ENCODE measurements at regions not wholly inside any gene's neighbourhood (a gene's known extent, or its start where the extent isn't known, plus 50 kb on each side); places are given as distances from the start of the nearest gene placed in this dataset.

GRCh38 chr4:17327591-17327990, 184.3 kb downstream of the QDPR start:
- TF ChIP-seq CTCF (IDR thresholded peaks at IDR 0.05) (no peak), POLR2AphosphoS5 (IDR thresholded peaks at IDR 0.05) (no peak), POLR2A (IDR thresholded peaks at IDR 0.05) (no peak)

Data from prostate gland (tissue), 2 donors.